ES-I3 (cell line): ENCODE measurements at regions not wholly inside any gene's neighbourhood (a gene's known extent, or its start where the extent isn't known, plus 50 kb on each side); places are given as distances from the start of the nearest gene placed in this dataset.
"Not testable (repeated sequence)": the region's sequence is repeated elsewhere in the genome, so short reads cannot be mapped to it uniquely, and the experiment has no call there.

ENCODE experiments used
- H3K36me3 ChIP-seq: 2 replicates; pipeline ENCODE4 v1.6.1; 2013; ENCODE audit warnings: mild to moderate bottlenecking, low read length, control low read depth, moderate library complexity; ENCODE audit not compliant: insufficient read depth
- H3K4me1 ChIP-seq: 2 replicates; pipeline ENCODE4 v1.6.1; 2013; ENCODE audit warnings: mild to moderate bottlenecking, control low read depth, low read length; ENCODE audit not compliant: insufficient read depth
- H3K9ac ChIP-seq: 2 replicates; pipeline ENCODE4 v1.6.1; 2013; ENCODE audit warnings: low read depth, mild to moderate bottlenecking, low read length, moderate library complexity
- H3K9me3 ChIP-seq: 2 replicates; pipeline ENCODE4 v1.6.1; 2013; ENCODE audit warnings: mild to moderate bottlenecking, low read length, moderate library complexity; ENCODE audit not compliant: control insufficient read depth, insufficient read depth

GRCh38 chr20:22819784-22820183 lies 215.3 kb upstream of the SSTR4 start:
- H3K9me3 ChIP-seq: no peaks in the 10 kb centered on the region
- no peaks in the 10 kb centered on the region for H3K36me3 ChIP-seq
- no peaks in the 10 kb centered on the region for H3K4me1 ChIP-seq
- H3K9ac ChIP-seq: no peak overlapping the region

GRCh38 chr20:22821081-22821727 lies 213.9 kb upstream of the SSTR4 start:
- no peaks in the 10 kb centered on the region for H3K36me3 ChIP-seq
- H3K4me1 ChIP-seq: no peaks in the 10 kb centered on the region
- no peaks in the 10 kb centered on the region for H3K9me3 ChIP-seq
- no peak overlapping the region for H3K9ac ChIP-seq

- no peaks in the 10 kb centered on the region for H3K4me1 ChIP-seq
- no peaks in the 10 kb centered on the region for H3K9me3 ChIP-seq
- no peaks in the 10 kb centered on the region for H3K36me3 ChIP-seq
- H3K9ac ChIP-seq: no peak overlapping the region
Measured at GRCh38 chr20:22821796-22822195, 213.3 kb upstream of the SSTR4 start.

GRCh38 chr20:22823119-22823518 lies 212.0 kb upstream of the SSTR4 start:
- Histone ChIP-seq H3K36me3 (no peaks in the 10 kb centered on the region), H3K9me3 (no peaks in the 10 kb centered on the region), H3K4me1 (no peaks in the 10 kb centered on the region), H3K9ac (no peak overlapping the region)

GRCh38 chr20:22824077-22824476 lies 211.0 kb upstream of the SSTR4 start:
- Histone ChIP-seq H3K9me3 (no peaks in the 10 kb centered on the region), H3K4me1 (no peaks in the 10 kb centered on the region), H3K9ac (no peak overlapping the region), H3K36me3 (no peaks in the 10 kb centered on the region)

GRCh38 chr20:22825076-22825475 lies 210.0 kb upstream of the SSTR4 start:
- Histone ChIP-seq H3K9me3 (no peaks in the 10 kb centered on the region), H3K4me1 (no peaks in the 10 kb centered on the region), H3K9ac (no peak overlapping the region), H3K36me3 (no peaks in the 10 kb centered on the region)

GRCh38 chr20:22825546-22825945 lies 209.6 kb upstream of the SSTR4 start:
- Histone ChIP-seq H3K9ac (no peak overlapping the region), H3K9me3 (no peaks in the 10 kb centered on the region), H3K4me1 (no peaks in the 10 kb centered on the region), H3K36me3 (no peaks in the 10 kb centered on the region)

- no peak overlapping the region for H3K9ac ChIP-seq
- H3K9me3 ChIP-seq: no peaks in the 10 kb centered on the region
- H3K4me1 ChIP-seq: no peaks in the 10 kb centered on the region
- no peaks in the 10 kb centered on the region for H3K36me3 ChIP-seq
Measured at GRCh38 chr20:22826306-22827230, 208.5 kb upstream of the SSTR4 start.

GRCh38 chr20:22827916-22828315 lies 207.2 kb upstream of the SSTR4 start:
- H3K36me3 ChIP-seq: no peaks in the 10 kb centered on the region
- H3K4me1 ChIP-seq: no peaks in the 10 kb centered on the region
- H3K9me3 ChIP-seq: no peaks in the 10 kb centered on the region
- H3K9ac ChIP-seq: no peak overlapping the region

- no peaks in the 10 kb centered on the region for H3K4me1 ChIP-seq
- no peaks in the 10 kb centered on the region for H3K36me3 ChIP-seq
- H3K9me3 ChIP-seq: no peaks in the 10 kb centered on the region
- H3K9ac ChIP-seq: no peak overlapping the region
Measured at GRCh38 chr20:22829356-22829755, 205.8 kb upstream of the SSTR4 start.

- Histone ChIP-seq H3K9me3 (no peaks in the 10 kb centered on the region), H3K9ac (no peak overlapping the region), H3K36me3 (no peaks in the 10 kb centered on the region), H3K4me1 (no peaks in the 10 kb centered on the region)
Measured at GRCh38 chr20:22830138-22830537, 205.0 kb upstream of the SSTR4 start.

- not testable (repeated sequence) for H3K36me3 ChIP-seq
Measured at GRCh38 chr20:22830715-22831114, 204.4 kb upstream of the SSTR4 start.

GRCh38 chr20:22833851-22834250 lies 201.3 kb upstream of the SSTR4 start:
- Histone ChIP-seq H3K9me3 (no peaks in the 10 kb centered on the region), H3K4me1 (no peaks in the 10 kb centered on the region), H3K9ac (no peak overlapping the region), H3K36me3 (no peaks in the 10 kb centered on the region)

More at GRCh38 chr20:22830715-22831114, 204.4 kb upstream of the SSTR4 start:
- not testable (repeated sequence) for H3K4me1 ChIP-seq, H3K9me3 ChIP-seq, H3K9ac ChIP-seq

GRCh38 chr20:22834651-22835256 lies 200.4 kb upstream of the SSTR4 start:
- Histone ChIP-seq H3K36me3 (no peaks in the 10 kb centered on the region), H3K9me3 (no peaks in the 10 kb centered on the region), H3K9ac (no peak overlapping the region), H3K4me1 (no peaks in the 10 kb centered on the region)

GRCh38 chr20:22836211-22836610 lies 198.9 kb upstream of the SSTR4 start:
- no peaks in the 10 kb centered on the region for H3K36me3 ChIP-seq
- no peaks in the 10 kb centered on the region for H3K4me1 ChIP-seq
- no peak overlapping the region for H3K9ac ChIP-seq
- no peaks in the 10 kb centered on the region for H3K9me3 ChIP-seq
